Smooth muscle cell (in vitro differentiated cells): ENCODE measurements at regions not wholly inside any gene's neighbourhood (a gene's known extent, or its start where the extent isn't known, plus 50 kb on each side); places are given as distances from the start of the nearest gene placed in this dataset.
A peak's percentile ranks its signal among the peaks of the same experiment; 100 is the strongest.

Source experiments
- DNase-seq: peaks from one replicate; lab custom pipeline; 2025; ENCODE audit not compliant: unreplicated experiment; lab: John Stamatoyannopoulos, UW
- H2AFZ ChIP-seq: fragments of 200-600 bp; sonication (generic); 2 replicates; pipeline ENCODE4 v1.6.0; 2016; ENCODE audit warnings: antibody characterized with exemption, low read depth, mild to moderate bottlenecking
- H3F3A ChIP-seq: fragments of 200-600 bp; sonication (generic); 2 replicates; pipeline ENCODE4 v1.6.0; 2017; ENCODE audit warnings: antibody characterized with exemption, low read depth
- H3K27ac ChIP-seq: fragments of 200-600 bp; sonication (generic); 2 replicates; pipeline ENCODE4 v1.5.1; 2016; ENCODE audit warnings: low read depth, mild to moderate bottlenecking
- H3K27me3 ChIP-seq: fragments of 200-600 bp; sonication (generic); 2 replicates; pipeline ENCODE4 v1.6.1; 2016; ENCODE audit warnings: low read depth, mild to moderate bottlenecking
- H3K36me3 ChIP-seq: fragments of 200-600 bp; sonication (generic); 2 replicates; pipeline ENCODE4 v1.5.1; 2016; ENCODE audit warnings: low read depth
- H3K4me1 ChIP-seq: fragments of 200-600 bp; sonication (generic); 2 replicates; pipeline ENCODE4 v1.5.1; 2016; ENCODE audit warnings: low read depth
- H3K4me2 ChIP-seq: fragments of 200-600 bp; sonication (generic); 2 replicates; pipeline ENCODE4 v1.6.0; 2016; ENCODE audit warnings: mild to moderate bottlenecking
- H3K4me3 ChIP-seq: fragments of 200-600 bp; sonication (generic); 2 replicates; pipeline ENCODE4 v1.5.1; 2016; ENCODE audit warnings: mild to moderate bottlenecking
- H3K79me2 ChIP-seq: fragments of 200-600 bp; sonication (generic); 2 replicates; pipeline ENCODE4 v1.6.0; 2016; ENCODE audit warnings: low read depth, mild to moderate bottlenecking
- H3K9ac ChIP-seq: fragments of 200-600 bp; sonication (generic); 2 replicates; pipeline ENCODE4 v1.6.0; 2016; ENCODE audit warnings: low read depth
- H3K9me3 ChIP-seq: fragments of 200-600 bp; sonication (generic); replicated peaks from 2 replicates; pipeline ENCODE4 v1.5.1; 2016; ENCODE audit warnings: low read depth
- H4K20me1 ChIP-seq: fragments of 200-600 bp; sonication (generic); 2 replicates; pipeline ENCODE4 v1.6.0; 2016; ENCODE audit warnings: low read depth
- CTCF ChIP-seq: fragments of 200-600 bp; sonication (generic); IDR thresholded peaks from 2 replicates; pipeline ENCODE4 v1.5.1; 2017; ENCODE audit warnings: borderline replicate concordance, mild to moderate bottlenecking, antibody characterized with exemption; ENCODE audit not compliant: insufficient read depth, poor library complexity, severe bottlenecking
- WGBS: methylation state at CpG from one replicate; pipeline ENCODE4 v1.1.7; 2016; ENCODE audit warnings: low lambda C conversion rate; 5-methylcytosine and 5-hydroxymethylcytosine counted together

GRCh38 chr4:133394971-133395627, 246.0 kb downstream of the PCDH10 start:
- Histone ChIP-seq H3K79me2 (no peaks in the 10 kb centered on the region), H3K4me2 (no peak overlapping the region), H3K27ac (no peak overlapping the region), H3K9me3 (no peaks in the 10 kb centered on the region), H3F3A (no peaks in the 10 kb centered on the region), H3K4me3 (no peak overlapping the region), H3K9ac (no peak overlapping the region), H3K27me3 (no peaks in the 10 kb centered on the region), H3K4me1 (no peaks in the 10 kb centered on the region), H2AFZ (no peak overlapping the region), H4K20me1 (no peaks in the 10 kb centered on the region), H3K36me3 (no peaks in the 10 kb centered on the region)
- DNase-seq: no peak
- WGBS: 95% methylated on average over 7 of the region's 7 CpGs
- TF ChIP-seq CTCF: no peak

GRCh38 chr4:133390198-133390855, 241.2 kb downstream of the PCDH10 start:
- Histone ChIP-seq H4K20me1 (no peaks in the 10 kb centered on the region), H3K36me3 (no peaks in the 10 kb centered on the region), H3K79me2 (no peaks in the 10 kb centered on the region), H3K4me2 (peak overlapping the region; percentile 19), H3K9me3 (no peaks in the 10 kb centered on the region), H3K9ac (no peak overlapping the region), H3K4me1 (no peaks in the 10 kb centered on the region), H3K27ac (no peak overlapping the region), H3K27me3 (no peaks in the 10 kb centered on the region), H3K4me3 (no peak overlapping the region), H3F3A (no peaks in the 10 kb centered on the region), H2AFZ (peak overlapping the region; percentile 86)
- WGBS: 58% methylated on average over 4 of the region's 4 CpGs
- no peak for DNase-seq
- no peak for TF ChIP-seq CTCF

GRCh38 chr4:133389029-133389428, 239.9 kb downstream of the PCDH10 start:
- H3F3A ChIP-seq: no peaks in the 10 kb centered on the region
- no peak overlapping the region for H3K4me2 ChIP-seq
- H3K36me3 ChIP-seq: no peaks in the 10 kb centered on the region
- no peak for DNase-seq
- H4K20me1 ChIP-seq: no peaks in the 10 kb centered on the region
- TF ChIP-seq CTCF: no peak
- WGBS: 98% methylated on average over 3 of the region's 3 CpGs
- H2AFZ ChIP-seq: no peak overlapping the region
- H3K27ac ChIP-seq: no peak overlapping the region
- H3K79me2 ChIP-seq: no peaks in the 10 kb centered on the region
- no peak overlapping the region for H3K9ac ChIP-seq
- H3K4me1 ChIP-seq: no peaks in the 10 kb centered on the region
- no peak overlapping the region for H3K4me3 ChIP-seq
- no peaks in the 10 kb centered on the region for H3K9me3 ChIP-seq
- H3K27me3 ChIP-seq: no peaks in the 10 kb centered on the region
